Stimulated activated CD4-positive, alpha-beta T cell treated with anti-CD3 and anti-CD28 coated beads, Interleukin-15, amount 100 ng/mL, for 1 hour (primary cell): ENCODE measurements at regions not wholly inside any gene's neighbourhood (a gene's known extent, or its start where the extent isn't known, plus 50 kb on each side); places are given as distances from the start of the nearest gene placed in this dataset.
"Not testable (repeated sequence)": the region's sequence is repeated elsewhere in the genome, so short reads cannot be mapped to it uniquely, and the experiment has no call there.

Experiments
- DNase-seq, 2 donors: peaks; one replicate each; pipeline ENCODE4 v3.0.0-alpha.2; 2020; ENCODE audit warnings: low read depth in 1 of 2, low spot score in 1 of 2

DNA sequence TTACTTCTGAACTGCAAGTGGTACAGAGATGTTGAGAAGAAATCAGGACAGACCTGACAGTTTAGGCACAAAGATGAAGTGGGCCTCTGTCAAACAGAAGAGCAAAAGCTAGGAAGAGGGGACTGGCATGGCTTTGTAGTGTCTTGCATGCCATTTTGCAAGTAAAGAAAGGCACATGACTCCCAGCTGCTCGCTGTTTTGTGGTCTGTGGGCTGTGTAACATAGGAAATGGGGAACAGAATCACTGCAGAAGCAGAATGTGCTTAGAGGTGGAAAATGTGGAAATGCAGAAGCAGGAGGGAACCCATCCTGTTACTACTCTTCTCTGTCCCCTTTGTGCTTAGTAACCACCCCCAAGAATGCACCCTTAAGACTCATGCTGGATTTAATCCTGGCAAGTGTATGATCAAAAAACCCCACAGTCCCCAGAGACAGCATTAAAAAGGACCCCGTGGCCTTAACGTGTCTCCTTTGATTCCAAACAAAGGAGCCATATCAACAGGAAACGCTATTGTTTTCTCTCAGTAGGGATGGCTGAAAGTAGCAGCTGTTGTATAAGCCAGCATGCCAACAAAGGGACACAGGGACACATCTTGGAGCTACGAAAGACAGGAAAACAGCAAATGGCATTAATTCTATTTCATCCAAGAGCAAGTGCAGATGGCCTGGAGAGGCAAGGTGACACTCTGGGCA lies 177.6 kb upstream of the GLRA2 start:
- DNase-seq, result no peak

- no peak for DNase-seq
These were observed 181.8 kb upstream of the GLRA2 start for GRCh38 chrX:14347523-14347922.

- DNase-seq, result no peak
These were observed 185.0 kb upstream of the GLRA2 start for GRCh38 chrX:14344172-14344940.

- no peak for DNase-seq
These were observed 219.9 kb upstream of the GLRA2 start for GRCh38 chrX:14309431-14309830.

DNA sequence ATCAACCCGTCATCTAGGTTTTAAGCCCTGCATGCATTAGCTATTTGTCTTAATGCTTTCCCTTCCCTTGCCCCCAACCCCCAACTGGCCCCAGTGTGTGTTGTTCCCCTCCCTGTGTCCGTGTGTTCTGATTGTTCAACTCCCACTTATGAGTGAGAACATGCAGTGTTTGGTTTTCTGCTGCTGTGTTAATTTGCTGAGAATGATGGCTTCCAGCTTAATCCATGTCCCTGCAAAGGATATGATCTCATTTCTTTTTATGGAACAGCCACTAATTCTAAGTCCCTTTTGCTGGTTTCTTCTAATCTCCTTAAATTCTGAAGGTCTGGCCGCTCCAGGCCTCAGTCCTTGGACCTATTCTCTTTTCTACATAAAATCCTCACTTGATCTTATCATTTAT lies 220.4 kb upstream of the GLRA2 start:
- DNase-seq, result not testable (repeated sequence)

DNA sequence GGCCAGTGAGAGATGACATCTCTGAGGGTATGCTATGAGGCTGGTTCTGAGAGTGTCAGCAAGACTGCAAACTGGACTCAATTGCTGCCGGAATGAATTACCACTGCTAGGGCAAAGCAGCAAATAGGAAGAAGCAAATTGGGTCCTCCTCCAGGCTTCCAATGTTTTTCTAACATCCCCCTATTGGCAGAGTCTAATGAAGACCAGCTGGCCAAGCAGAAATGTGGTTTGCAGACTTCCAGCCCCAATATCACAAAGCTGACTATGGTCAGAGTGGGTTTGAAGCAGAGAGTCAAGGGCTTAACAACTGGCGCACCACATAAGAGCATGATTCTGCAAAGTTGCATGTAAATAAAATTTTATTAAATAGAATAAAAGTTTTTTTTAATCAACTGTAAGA lies 225.4 kb upstream of the GLRA2 start:
- DNase-seq, result no peak

DNA sequence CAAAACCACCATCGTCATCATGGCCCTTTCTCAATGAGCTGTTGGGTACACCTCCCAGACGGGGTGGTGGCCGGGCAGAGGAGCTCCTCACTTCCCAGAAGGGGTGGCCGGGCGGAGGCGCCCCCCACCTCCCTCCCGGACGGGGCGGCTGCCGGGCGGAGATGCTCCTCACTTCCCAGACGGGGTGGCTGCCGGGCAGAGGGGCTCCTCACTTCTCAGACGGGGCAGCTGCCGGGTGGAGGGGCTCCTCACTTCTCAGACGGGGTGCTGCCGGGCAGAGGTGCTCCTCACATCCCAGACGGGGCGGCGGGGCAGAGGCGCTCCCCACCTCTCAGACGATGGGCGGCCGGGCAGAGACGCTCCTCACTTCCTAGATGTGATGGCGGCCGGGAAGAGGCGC lies 226.8 kb upstream of the GLRA2 start:
- DNase-seq, result not testable (repeated sequence)

DNA sequence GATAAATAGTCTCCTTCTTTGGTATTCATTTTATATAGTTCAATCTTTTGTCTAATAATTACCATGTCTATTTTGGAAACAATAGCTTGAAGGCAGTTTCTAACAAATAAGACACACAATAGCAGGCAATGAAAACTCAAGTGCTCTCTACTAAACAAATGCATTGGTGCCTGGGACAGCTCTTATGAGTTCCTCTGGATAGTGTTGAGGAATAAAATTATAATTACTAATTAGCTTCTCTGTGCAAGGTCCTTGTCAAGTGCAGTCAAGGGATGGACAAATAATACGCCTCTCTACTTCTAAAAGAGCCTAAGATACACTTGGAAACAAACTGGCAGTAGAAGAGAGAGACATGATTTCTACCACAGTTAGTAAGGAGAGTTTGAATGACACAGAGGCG lies 229.0 kb upstream of the GLRA2 start:
- DNase-seq, result no peak

- DNase-seq, result no peak
These were observed 233.9 kb upstream of the GLRA2 start for GRCh38 chrX:14295426-14295825.

DNA sequence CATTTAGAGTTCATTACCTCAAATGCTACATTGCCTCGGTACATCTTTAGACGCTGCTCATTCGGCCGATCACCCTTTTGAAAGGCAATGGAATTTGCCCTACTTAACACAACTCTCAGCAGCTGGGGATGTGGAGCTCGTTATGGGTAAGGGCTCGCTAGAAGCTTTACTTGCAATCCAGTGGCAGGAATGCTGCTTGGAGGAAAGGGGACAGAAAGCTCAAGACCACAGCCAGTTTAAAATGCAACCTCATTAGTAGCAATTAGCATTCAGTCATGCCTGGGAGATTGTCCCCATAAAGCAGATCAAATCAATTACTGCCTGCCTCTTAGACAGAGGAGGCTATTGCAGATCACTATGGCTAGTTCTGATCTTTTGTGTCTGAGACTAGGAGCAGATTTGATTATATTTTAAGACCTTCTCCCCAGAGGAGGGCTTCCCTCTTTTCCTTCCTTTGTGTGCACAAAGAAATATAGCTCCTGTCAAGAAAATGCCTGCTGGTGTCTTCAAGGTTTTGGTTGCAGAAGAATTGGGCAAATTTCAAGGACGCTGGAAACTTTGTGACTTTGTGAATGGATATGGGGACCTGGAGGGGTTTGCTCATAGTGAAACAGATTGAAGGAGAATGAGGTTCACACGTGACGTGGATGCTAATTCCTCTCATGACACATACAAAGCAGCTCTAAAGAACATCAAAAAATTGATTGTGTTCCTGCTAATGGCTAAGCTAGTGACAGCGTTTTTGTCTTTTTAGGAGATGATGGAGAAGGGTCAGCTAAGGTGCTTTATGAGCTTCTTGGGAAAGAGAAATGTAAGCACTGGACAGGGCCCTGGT lies 237.5 kb upstream of the GLRA2 start:
- DNase-seq, result no peak

- DNase-seq, result no peak
These were observed 239.0 kb upstream of the GLRA2 start for GRCh38 chrX:14290335-14290734.

GRCh38 chrX:14274691-14275090 lies 245.0 kb upstream of the GEMIN8 start:
- no peak for DNase-seq

GRCh38 chrX:14267216-14267615 lies 237.5 kb upstream of the GEMIN8 start:
- DNase-seq, result no peak

DNA sequence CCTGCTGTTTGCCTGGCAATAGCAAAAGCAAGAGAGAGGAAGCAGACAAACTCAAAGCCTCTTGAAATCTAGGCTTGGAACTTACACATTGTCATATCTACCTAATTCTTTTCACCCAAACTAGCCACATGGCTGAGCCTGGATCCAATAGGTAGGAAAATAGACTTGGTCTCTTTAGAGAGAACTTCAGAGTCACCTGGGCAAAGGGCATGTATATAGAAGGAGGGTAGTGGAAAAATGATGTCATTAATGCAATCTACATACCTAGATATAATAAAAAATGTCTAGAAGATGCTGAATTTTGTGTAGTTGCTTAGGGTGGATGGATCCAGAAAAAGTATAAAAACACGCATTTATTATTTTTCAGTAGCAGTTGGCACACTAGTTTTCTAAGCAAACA lies 237.0 kb upstream of the GEMIN8 start:
- DNase-seq, result no peak

DNA sequence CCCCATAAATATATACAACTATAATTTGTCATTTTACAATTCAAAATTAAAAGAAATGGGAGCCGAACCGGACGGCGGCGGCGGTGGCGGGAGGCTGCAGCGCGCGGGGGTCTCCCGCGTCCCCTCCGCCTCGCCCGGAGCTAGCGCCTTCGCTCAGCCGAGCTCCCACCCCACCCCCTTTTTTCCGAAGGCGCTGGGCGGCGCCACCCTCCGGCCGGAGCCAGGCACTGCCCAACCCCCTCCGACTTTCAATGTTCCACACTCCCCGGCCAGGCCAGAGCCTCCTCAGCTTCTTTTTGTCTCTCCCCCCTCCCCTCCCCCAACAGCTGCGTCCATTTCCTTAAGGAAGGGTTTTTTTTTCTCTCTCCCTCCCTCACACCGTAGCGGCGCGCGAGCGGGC lies 214.1 kb upstream of the GEMIN8 start:
- no peak for DNase-seq

- no peak for DNase-seq
These were observed 205.3 kb upstream of the GEMIN8 start for GRCh38 chrX:14235004-14235403.

DNA sequence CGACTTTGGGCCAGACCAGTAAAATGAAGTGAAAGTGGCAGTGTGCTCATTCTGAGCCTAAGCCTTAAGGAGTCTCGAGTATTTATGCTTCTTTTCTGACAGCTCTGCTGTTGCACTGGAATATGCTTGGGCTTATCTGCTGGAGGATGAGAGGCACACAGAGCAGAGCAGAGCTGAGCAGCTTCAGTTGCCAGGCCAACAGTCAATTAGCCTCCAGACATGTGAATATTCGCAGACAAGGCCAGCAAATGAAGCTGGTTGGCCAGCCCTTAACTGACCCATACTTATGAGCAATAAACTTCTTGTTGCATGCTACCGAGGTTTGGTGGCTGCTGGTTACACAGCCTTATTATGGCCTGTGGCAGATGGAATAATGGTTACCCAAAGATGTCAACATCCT lies 203.0 kb upstream of the GEMIN8 start:
- no peak for DNase-seq

DNA sequence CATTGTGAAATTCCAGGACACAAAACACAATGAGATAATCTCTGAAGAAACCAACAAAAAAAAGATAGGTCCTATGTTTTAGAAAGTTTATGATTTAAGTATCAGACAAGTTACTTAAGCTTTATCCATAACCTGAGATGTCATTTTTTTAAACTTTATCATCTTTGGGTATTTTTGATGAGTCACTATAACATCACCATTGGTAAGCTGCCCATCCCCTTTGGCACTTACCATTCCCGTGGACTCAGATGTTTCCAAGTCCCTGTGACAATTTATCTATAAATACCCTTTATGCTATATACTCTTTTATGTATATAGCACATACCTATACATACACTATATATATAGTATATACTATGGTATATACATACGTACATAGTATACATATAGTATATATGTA lies 198.9 kb upstream of the GEMIN8 start:
- DNase-seq, result no peak

DNA sequence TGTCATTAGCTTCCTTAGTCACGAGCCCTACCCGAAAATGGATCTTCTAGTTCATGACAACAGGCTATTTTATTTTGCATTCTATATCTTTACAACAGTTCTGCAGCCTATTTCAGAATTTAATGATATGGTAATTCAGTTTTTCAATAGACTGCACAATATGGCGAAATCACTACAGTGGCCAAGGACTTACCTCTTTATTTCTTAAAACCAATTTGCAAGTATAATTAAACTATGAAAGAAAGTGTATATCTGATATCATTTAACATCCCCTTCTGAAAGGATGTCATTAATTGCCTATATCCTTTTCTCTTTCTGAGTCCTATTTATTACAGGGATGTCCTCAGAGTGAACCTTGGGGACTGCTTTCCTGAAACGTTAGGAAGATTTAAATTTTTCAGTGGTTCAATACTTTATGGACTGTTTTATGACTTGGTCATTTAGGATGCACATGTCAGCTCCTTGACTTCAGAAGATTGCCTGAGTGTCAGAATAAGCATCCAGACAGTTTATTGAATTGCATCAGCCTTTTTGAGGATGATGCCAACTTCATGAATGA lies 190.8 kb upstream of the GEMIN8 start:
- DNase-seq, result no peak

- DNase-seq, result no peak
These were observed 179.3 kb upstream of the GEMIN8 start for GRCh38 chrX:14209034-14209433.

DNA sequence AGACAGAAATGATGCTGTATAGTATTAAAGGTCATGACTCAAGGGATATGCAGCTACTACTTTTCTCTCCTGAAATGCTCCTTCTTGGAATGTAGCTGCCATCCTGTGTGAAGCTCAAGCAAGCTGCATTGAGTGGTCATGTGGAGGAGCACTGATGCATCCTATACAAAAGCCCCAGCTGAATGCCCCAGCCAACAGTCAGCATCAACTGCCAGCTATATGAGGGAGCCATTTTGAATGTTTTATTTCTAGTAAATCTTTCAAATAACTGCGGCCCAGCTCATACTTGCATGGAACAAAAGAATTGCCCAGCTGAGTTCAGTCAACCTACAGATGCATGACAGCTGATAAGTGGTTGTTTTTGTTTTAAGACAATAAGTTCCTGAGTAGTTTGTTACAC lies 165.0 kb upstream of the GEMIN8 start:
- DNase-seq, result no peak

GRCh38 chrX:14193547-14193946 lies 163.9 kb upstream of the GEMIN8 start:
- DNase-seq, result no peak
